Small intestine (tissue), 7 donors: ENCODE measurements at regions not wholly inside any gene's neighbourhood (a gene's known extent, or its start where the extent isn't known, plus 50 kb on each side); places are given as distances from the start of the nearest gene placed in this dataset.

ENCODE experiments used
- DNase-seq, 2 donors: peaks; one replicate each; pipeline versions ENCODE4 v3.0.0 to v3.0.0-alpha.2; 2013
- FAIRE-seq: peaks from 2 replicates; lab custom pipeline; 2012; peaks lifted over from hg19 to GRCh38; lab: Jason Lieb, UNC
- H3K27ac ChIP-seq, 3 donors: one replicate each; pipeline ENCODE4 v1.5.1; 2013; ENCODE audit warnings: low read length in 2 of 3, mild to moderate bottlenecking in 2 of 3, control low read depth in 1 of 3, inconsistent platforms in 1 of 3, low read depth in 1 of 3, moderate library complexity in 1 of 3
- H3K27me3 ChIP-seq, 3 donors: one replicate each; pipeline ENCODE4 v1.6.1; 2013; ENCODE audit warnings: low read length in 3 of 3, inconsistent platforms in 1 of 3; ENCODE audit not compliant: control insufficient read depth in 3 of 3, insufficient read depth in 3 of 3
- H3K36me3 ChIP-seq, 3 donors: one replicate each; pipeline ENCODE4 v1.6.1; 2013; ENCODE audit warnings: low read length in 3 of 3, inconsistent platforms in 1 of 3, low read depth in 1 of 3, mild to moderate bottlenecking in 1 of 3, moderate library complexity in 1 of 3; ENCODE audit not compliant: control insufficient read depth in 3 of 3, insufficient read depth in 2 of 3
- H3K4me1 ChIP-seq, 3 donors: one replicate each; pipeline ENCODE4 v1.6.1; 2013; ENCODE audit warnings: low read length in 2 of 3, inconsistent platforms in 1 of 3, low read depth in 1 of 3, mild to moderate bottlenecking in 1 of 3, moderate library complexity in 1 of 3; ENCODE audit not compliant: control insufficient read depth in 3 of 3, insufficient read depth in 2 of 3
- H3K4me3 ChIP-seq, 3 donors: one replicate each; pipeline ENCODE4 v1.5.1; 2013; ENCODE audit warnings: low read length in 3 of 3, control low read depth in 1 of 3, inconsistent platforms in 1 of 3, low read depth in 1 of 3, mild to moderate bottlenecking in 1 of 3, moderate library complexity in 1 of 3
- H3K9me3 ChIP-seq, 2 donors: one replicate each; pipeline ENCODE4 v1.6.1; 2013; ENCODE audit warnings: low read depth in 1 of 2, low read length in 1 of 2; ENCODE audit not compliant: control insufficient read depth in 2 of 2, insufficient read depth in 1 of 2
- WGBS, 3 donors: extraction: QIAGEN DNeasy Blood & Tissue Kit; methylation state at CpG; one replicate each; pipeline ENCODE4 v1.1.7; 2013; 5-methylcytosine and 5-hydroxymethylcytosine counted together
- donor health status: healthy with polysubstance abuse.
- donor health status: control.
- donor health status: control.
- donor health status: Bipolar disorder and iron deficiency.
- donor health status: healthy.

DNA sequence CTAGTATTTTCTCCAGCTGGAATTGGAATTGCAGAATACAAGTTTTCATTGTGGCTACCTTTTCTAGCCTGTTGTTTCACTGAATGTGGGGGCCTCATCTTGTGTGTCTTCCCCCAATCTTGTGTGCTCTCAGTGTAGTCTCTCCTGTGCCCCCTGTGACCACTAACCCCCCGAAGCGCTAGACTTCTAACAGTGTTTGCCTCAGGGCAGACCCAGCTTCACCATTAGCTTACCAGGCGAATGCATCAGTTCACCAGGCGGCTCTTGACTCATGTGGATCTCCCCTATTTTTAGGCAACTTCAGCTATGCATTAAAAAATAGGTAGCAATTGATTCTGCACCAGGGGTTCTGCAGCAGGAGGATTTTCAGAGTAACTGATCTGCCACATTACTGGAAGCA is 376.2 kb upstream of the MEIS1 start:
- no peaks in the 10 kb centered on the region for H3K27me3 ChIP-seq
- no peaks in the 10 kb centered on the region for H3K4me1 ChIP-seq
- H3K36me3 ChIP-seq = no peaks in the 10 kb centered on the region
- H3K27ac ChIP-seq = no peak overlapping the region
- FAIRE-seq = no peak
- H3K9me3 ChIP-seq = no peaks in the 10 kb centered on the region
- no peak for DNase-seq
- no peak overlapping the region for H3K4me3 ChIP-seq
- 81 to 89% (median 84%) methylated on average over 4 of the region's 4 CpGs for WGBS, 3 donors

DNA sequence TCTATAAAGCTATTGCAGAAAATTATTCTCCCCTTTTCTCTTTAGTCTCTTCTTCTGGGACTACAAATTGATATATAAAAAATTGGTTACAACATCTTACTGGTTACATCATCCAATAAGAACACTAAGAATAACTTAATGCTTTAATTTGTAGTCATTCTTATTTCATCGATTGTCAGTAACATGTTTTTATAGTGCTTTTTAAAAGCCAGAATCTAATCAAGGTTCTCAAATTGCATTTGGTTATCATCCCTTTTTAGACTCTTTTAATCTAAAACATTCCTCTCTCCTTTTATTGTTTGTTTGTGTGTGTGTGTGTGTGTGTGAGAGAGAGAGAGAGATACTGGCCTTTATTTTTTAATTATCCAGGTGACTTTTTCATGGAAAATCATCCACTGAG is 377.1 kb upstream of the MEIS1 start:
- Histone ChIP-seq H3K27me3 (no peaks in the 10 kb centered on the region), H3K9me3 (no peaks in the 10 kb centered on the region), H3K4me1 (no peaks in the 10 kb centered on the region), H3K27ac (no peak overlapping the region), H3K4me3 (no peak overlapping the region), H3K36me3 (no peaks in the 10 kb centered on the region)
- no peak for DNase-seq
- FAIRE-seq = no peak
- 76 to 94% (median 91%) methylated on average over 1 of the region's 1 CpG for WGBS, 3 donors

DNA sequence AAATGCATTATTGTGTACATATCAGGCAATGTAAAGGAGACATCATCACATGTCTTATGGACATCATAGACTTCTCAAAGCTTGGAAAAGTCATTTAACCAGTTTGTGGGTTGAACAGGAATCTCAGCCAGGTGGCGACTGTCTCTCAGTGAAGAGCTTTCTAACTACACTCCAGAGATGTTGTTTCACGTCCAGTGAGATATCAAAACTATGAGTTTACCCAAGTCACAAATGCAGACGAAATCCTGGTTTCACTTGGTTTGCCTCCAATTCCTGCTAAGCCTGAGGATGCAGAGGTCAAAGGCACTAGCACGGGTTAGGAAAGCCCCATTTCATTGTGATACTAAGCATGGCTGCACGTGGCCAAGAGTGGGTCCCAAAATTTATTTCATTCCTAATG is 384.5 kb upstream of the MEIS1 start:
- no peak overlapping the region for H3K4me3 ChIP-seq
- DNase-seq (no peak), FAIRE-seq (no peak)
- no peak overlapping the region for H3K27ac ChIP-seq
- H3K27me3 ChIP-seq = no peaks in the 10 kb centered on the region
- no peaks in the 10 kb centered on the region for H3K9me3 ChIP-seq
- WGBS, 3 donors = 33 to 47% (median 35%) methylated on average over 5 of the region's 5 CpGs
- H3K4me1 ChIP-seq = no peaks in the 10 kb centered on the region
- no peaks in the 10 kb centered on the region for H3K36me3 ChIP-seq

DNA sequence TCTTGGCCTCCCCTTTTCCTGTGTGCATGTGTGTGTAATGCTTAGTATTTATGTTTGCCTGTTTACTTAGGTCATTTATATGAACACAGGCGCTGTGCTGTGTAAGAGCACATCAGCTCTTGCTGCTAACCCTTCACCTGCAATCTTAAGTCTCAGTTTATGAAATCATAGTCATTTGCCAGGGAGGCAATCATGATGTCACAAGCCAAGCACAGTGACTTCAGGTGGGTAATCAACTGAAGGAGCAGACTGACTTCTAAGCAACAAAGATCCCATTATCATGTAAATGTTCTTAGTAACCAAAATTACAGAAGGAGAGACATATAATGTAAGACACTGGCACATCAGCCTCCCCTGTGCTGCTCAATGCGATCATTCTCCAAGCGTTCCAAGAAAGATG is 386.3 kb upstream of the MEIS1 start:
- H3K4me1 ChIP-seq = no peaks in the 10 kb centered on the region
- 78 to 79% (median 79%) methylated on average over 3 of the region's 3 CpGs for WGBS, 3 donors
- H3K9me3 ChIP-seq = no peaks in the 10 kb centered on the region
- FAIRE-seq (no peak), DNase-seq (no peak)
- H3K4me3 ChIP-seq = no peak overlapping the region
- no peaks in the 10 kb centered on the region for H3K36me3 ChIP-seq
- H3K27ac ChIP-seq = no peak overlapping the region
- no peaks in the 10 kb centered on the region for H3K27me3 ChIP-seq

DNA sequence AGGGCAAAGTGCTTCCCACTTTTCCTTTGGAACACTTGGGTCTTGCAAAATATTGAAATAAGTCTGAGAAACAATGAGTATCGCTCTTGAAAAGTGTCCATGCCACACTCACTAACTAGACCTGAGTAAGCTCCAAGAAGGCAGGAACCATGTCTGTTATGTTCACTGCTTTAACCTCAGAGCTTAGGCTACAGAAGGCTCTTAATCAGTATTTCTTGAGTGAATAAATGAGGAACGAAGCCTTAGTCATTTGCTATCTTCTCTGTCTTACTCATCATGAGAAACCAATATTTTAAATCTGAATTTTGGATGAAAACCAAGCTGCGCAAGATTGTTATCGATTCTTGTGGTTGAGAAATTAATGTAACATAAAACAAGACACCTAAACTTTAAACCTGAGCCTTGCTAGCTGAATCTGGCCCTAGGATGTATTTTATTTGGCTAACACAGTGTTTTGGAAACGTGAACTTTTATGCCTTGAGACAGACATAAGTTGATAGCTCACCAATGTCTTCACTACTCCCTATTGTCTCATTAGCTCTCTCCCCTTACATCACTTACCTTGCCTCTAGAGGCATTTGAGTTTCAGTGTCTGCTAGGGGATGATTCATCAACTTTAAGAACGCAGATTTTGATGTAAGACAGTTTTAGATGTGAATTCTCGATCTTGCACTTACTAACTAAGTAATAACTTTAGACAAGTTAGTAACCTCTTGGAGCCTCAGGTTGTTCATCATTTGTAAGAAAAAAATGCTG is 392.8 kb upstream of the MEIS1 start:
- Histone ChIP-seq H3K9me3 (no peaks in the 10 kb centered on the region), H3K27me3 (no peaks in the 10 kb centered on the region), H3K27ac (no peak overlapping the region), H3K4me3 (no peak overlapping the region), H3K4me1 (no peaks in the 10 kb centered on the region), H3K36me3 (no peaks in the 10 kb centered on the region)
- FAIRE-seq (no peak), DNase-seq (no peak)
- 74 to 85% (median 77%) methylated on average over 7 of the region's 7 CpGs for WGBS, 3 donors

DNA sequence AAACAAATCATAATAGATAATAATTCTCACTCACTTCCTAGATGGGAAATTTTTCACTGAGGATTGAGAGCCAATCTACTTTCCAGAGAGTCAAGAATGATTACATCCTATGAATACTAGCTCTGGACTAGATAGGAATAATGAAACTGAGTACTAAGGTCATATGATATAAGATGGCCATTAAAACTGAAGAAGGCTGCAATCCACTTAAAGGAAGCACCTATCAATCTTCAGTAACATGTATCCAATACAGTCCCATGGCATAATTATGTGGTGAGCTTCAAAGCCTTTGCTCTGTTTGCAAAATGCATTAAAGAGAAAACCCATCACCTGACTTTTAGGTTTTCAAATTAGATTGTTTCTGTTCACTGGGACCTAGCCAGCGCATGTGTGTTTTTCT is 398.0 kb upstream of the MEIS1 start:
- no peaks in the 10 kb centered on the region for H3K36me3 ChIP-seq
- WGBS, 3 donors = 88 to 96% (median 93%) methylated on average over 1 of the region's 1 CpG
- H3K27me3 ChIP-seq = no peaks in the 10 kb centered on the region
- H3K27ac ChIP-seq = no peak overlapping the region
- H3K4me3 ChIP-seq = no peak overlapping the region
- H3K9me3 ChIP-seq = no peaks in the 10 kb centered on the region
- H3K4me1 ChIP-seq = no peaks in the 10 kb centered on the region
- DNase-seq (no peak), FAIRE-seq (no peak)

DNA sequence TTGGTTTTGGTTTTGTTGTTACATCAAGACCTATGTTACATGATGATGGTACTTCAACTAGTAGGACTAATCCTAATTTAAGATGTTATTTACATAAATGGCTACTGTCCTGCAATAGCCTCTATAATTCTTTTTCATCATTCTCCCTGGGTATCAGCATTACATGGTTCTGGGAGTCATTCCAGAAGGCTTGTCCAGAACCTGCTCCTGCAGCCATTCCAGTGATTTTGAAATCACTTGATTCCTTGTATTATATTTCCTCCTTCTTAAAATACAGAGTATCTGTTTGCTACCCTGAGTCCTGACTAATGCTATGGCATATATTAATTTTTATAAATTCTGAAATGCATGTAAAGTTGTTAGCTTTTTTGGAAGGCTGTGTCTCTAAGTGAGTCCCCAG is 400.5 kb upstream of the MEIS1 start:
- Histone ChIP-seq H3K36me3 (no peaks in the 10 kb centered on the region), H3K4me3 (no peak overlapping the region), H3K27me3 (no peaks in the 10 kb centered on the region), H3K27ac (no peak overlapping the region), H3K9me3 (no peaks in the 10 kb centered on the region), H3K4me1 (no peaks in the 10 kb centered on the region)
- FAIRE-seq (no peak), DNase-seq (no peak)

DNA sequence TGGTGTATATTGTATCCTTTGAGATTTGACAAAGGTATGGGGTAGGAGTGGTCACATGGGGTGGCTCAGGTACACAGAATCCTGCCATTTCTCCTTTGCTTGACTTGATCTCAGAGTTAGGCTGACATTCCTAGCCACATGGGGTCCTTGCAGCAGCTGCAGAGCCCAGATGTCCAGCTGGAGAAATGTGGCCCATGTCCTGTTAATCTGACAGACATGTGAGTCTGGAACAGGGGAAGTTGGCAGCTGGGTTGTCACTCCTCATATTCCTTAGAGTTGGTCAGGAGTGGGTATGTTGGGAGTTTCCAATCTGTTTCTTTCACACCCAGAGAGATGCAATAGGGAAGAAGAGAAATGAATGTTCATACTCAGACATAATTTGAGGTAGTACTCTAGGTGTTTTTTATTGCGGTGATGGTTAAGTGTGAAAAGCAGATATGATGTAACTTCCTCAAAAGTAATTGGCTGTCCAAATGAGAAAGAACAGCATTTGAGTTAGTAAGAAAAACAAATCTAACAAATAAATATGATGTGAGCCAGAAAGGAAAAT is 402.6 kb upstream of the MEIS1 start:
- WGBS, 3 donors = 88 to 92% (median 89%) methylated on average over 1 of the region's 1 CpG
- Histone ChIP-seq H3K27me3 (no peaks in the 10 kb centered on the region), H3K27ac (no peak overlapping the region), H3K9me3 (no peaks in the 10 kb centered on the region), H3K4me3 (no peak overlapping the region), H3K36me3 (no peaks in the 10 kb centered on the region), H3K4me1 (no peaks in the 10 kb centered on the region)
- FAIRE-seq (no peak), DNase-seq (no peak)

DNA sequence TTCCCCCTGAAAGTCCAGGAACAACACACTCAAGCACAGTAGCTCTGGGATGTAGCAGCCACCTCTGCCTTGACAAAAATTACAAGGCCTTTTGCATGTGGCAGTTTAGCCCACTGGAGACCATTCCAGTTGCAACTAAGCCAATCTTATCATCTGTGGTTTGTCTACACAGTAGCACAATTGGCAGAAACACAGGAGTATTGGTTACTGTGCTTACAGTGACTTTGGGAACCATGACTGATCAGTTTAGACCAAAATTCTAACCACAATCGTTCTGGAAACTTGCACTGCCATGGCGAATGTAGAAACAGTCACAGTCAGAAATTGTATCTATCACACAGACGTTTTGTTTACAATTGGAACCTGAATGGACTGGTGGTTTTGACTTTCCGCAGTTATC is 403.7 kb upstream of the MEIS1 start:
- FAIRE-seq (no peak), DNase-seq (no peak)
- 67 to 81% (median 73%) methylated on average over 4 of the region's 4 CpGs for WGBS, 3 donors
- Histone ChIP-seq H3K4me1 (no peaks in the 10 kb centered on the region), H3K27ac (no peak overlapping the region), H3K4me3 (no peak overlapping the region), H3K36me3 (no peaks in the 10 kb centered on the region), H3K9me3 (no peaks in the 10 kb centered on the region), H3K27me3 (no peaks in the 10 kb centered on the region)
